Fibroblast of villous mesenchyme (primary cell): ENCODE measurements at regions not wholly inside any gene's neighbourhood (a gene's known extent, or its start where the extent isn't known, plus 50 kb on each side); places are given as distances from the start of the nearest gene placed in this dataset.

ENCODE experiments used
- DNase-seq: peaks from one replicate; pipeline ENCODE4 v3.0.0-alpha.2; 2010; ENCODE audit warnings: low read depth
- H3K4me3 ChIP-seq: 2 replicates; pipeline ENCODE4 v1.5.1; 2011; ENCODE audit warnings: low read depth, mild to moderate bottlenecking, low read length
- TF ChIP-seq, protein P1 (sequence below): IDR thresholded peaks from 2 replicates; pipeline ENCODE4 v1.5.1; 2012; ENCODE audit warnings: low read depth, mild to moderate bottlenecking, low read length; ENCODE audit not compliant: insufficient read depth

- DNase-seq = no peak
- TF ChIP-seq, protein P1, sequence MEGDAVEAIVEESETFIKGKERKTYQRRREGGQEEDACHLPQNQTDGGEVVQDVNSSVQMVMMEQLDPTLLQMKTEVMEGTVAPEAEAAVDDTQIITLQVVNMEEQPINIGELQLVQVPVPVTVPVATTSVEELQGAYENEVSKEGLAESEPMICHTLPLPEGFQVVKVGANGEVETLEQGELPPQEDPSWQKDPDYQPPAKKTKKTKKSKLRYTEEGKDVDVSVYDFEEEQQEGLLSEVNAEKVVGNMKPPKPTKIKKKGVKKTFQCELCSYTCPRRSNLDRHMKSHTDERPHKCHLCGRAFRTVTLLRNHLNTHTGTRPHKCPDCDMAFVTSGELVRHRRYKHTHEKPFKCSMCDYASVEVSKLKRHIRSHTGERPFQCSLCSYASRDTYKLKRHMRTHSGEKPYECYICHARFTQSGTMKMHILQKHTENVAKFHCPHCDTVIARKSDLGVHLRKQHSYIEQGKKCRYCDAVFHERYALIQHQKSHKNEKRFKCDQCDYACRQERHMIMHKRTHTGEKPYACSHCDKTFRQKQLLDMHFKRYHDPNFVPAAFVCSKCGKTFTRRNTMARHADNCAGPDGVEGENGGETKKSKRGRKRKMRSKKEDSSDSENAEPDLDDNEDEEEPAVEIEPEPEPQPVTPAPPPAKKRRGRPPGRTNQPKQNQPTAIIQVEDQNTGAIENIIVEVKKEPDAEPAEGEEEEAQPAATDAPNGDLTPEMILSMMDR = no peak
- H3K4me3 ChIP-seq = no peak overlapping the region
These were observed 90.4 kb downstream of the NUP35 start for GRCh38 chr2:183214680-183215079.

DNA sequence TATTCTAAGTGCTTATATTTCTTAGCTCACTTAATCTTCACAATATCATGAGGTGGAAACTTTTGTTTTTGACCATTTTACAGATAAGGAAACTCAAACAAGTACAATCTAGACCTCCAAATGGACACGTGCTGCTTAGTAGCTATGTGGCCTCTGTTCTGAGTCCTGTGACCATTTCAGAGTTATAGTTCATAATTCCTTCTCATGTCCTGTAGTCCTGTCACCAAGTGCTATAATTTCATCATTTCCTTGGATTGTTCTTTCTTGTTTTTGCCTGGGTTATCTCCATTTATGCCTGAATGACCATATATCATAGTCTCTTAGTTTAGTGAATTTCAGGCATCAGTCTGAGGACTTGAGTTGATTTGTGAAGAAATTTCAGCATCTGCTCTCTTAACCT, 91.7 kb downstream of the NUP35 start:
- TF ChIP-seq, protein P1 = no peak
- no peak for DNase-seq
- H3K4me3 ChIP-seq = no peak overlapping the region

DNA sequence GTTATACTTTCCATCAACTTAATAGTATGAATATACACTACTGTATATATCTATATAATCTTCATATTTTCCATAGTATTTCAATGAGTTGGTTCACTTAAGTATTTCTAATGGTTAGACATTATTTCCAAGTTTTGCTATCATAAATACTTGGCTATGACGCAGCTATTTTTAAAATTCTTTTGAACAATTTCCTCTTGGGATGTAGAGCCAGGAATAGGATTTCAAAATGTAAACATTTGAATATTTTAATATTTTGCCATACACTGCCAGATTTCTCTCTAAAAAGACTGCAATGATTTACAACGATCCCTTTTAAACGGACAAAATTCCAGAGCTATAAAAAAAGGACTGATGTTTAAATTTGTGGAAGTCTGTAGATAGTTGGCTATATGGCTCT, 95.6 kb downstream of the NUP35 start:
- no peak for DNase-seq
- TF ChIP-seq, protein P1 = no peak

DNA sequence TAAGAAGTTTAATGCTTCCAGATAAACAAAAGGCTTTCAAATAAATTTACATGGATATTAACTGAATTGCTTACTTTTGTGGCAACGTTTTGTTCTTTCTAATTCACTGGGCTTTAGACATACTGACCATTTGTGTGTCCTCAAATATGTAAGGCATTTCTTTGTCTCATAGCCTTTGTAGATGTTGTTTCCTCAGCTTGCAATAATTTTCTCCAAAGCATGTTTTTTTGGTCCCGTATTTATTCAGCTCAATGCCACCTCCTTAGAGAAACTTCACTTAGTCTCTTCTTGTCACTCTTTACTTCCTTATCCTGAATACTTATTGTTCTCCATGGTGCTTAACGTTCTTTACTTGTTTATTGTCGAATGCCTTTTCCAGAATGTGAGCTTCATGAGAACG, 98.5 kb downstream of the NUP35 start:
- TF ChIP-seq, protein P1 = no peak
- no peak overlapping the region for H3K4me3 ChIP-seq
- no peak for DNase-seq

More for the DNA sequence above, 95.6 kb downstream of the NUP35 start:
- no peak overlapping the region for H3K4me3 ChIP-seq

DNA sequence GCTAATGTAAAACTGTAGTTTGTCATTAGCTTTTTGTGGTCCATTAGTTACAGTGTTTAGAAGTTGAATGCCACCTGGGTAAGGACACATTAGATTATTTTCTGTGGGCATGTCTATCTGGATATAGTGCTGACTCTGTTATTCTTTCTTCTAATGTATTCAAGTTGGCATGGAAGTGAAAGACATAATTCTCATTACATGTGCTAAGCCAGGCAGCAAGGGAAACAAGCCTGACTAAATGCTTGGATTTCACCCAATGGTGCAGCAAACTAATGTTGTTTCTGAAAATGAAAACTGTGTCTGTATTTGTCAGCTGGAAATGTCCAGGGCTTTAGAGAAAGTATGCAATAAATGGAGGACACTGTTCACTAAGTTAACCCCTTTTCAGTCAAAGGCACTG, 100.7 kb downstream of the NUP35 start:
- TF ChIP-seq, protein P1 = no peak
- H3K4me3 ChIP-seq = no peak overlapping the region
- no peak for DNase-seq

DNA sequence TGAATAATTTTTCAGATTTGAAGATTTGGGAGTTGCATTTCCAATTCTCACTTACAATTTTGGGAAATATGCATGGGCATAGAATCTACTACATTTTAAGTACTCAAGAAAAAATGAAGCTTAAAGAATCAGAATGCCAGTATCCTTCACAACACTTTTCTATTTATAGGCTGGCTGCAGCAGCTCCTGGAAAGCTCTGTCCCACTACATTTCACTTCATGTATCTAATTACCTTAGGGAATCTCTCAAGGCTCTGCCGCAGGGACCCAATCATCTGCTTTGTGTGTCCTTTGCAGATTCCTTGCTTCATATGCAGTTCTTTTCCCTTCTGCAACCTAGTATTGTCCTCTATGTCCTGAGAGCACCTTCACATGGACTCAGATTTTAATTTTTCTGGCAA, 102.9 kb downstream of the NUP35 start:
- H3K4me3 ChIP-seq = no peak overlapping the region
- no peak for DNase-seq
- TF ChIP-seq, protein P1 = no peak

- DNase-seq = no peak
- TF ChIP-seq, protein P1 = no peak
- H3K4me3 ChIP-seq = no peak overlapping the region
These were observed 105.1 kb downstream of the NUP35 start for GRCh38 chr2:183229386-183229785.
